Glutamatergic neuron (in vitro differentiated cells): ENCODE measurements at regions not wholly inside any gene's neighbourhood (a gene's known extent, or its start where the extent isn't known, plus 50 kb on each side); places are given as distances from the start of the nearest gene placed in this dataset.

Experiments used
- DNase-seq: peaks from one replicate; pipeline ENCODE4 v3.0.0; 2022
- H3K27ac Mint-ChIP-seq: one replicate; pipeline ENCODE4 v1.8.0; 2020; ENCODE audit warnings: mild to moderate bottlenecking, mixed read lengths, inconsistent platforms; ENCODE audit not compliant: unreplicated experiment
- H3K27me3 Mint-ChIP-seq: one replicate; pipeline ENCODE4 v1.8.0; 2020; ENCODE audit warnings: mild to moderate bottlenecking, moderate library complexity, mixed read lengths, inconsistent platforms; ENCODE audit not compliant: unreplicated experiment
- H3K36me3 Mint-ChIP-seq: one replicate; pipeline ENCODE4 v1.8.0; 2020; ENCODE audit warnings: mild to moderate bottlenecking, mixed read lengths, inconsistent platforms; ENCODE audit not compliant: unreplicated experiment
- H3K4me1 Mint-ChIP-seq: one replicate; pipeline ENCODE4 v1.8.0; 2020; ENCODE audit warnings: mild to moderate bottlenecking, low read depth, mixed read lengths, inconsistent platforms; ENCODE audit not compliant: unreplicated experiment
- H3K4me3 Mint-ChIP-seq: one replicate; pipeline ENCODE4 v1.8.0; 2020; ENCODE audit warnings: mild to moderate bottlenecking, mixed read lengths, inconsistent platforms; ENCODE audit not compliant: unreplicated experiment
- H3K9me3 Mint-ChIP-seq: one replicate; pipeline ENCODE4 v1.8.0; 2020; ENCODE audit warnings: mild to moderate bottlenecking, moderate library complexity, mixed read lengths, inconsistent platforms; ENCODE audit not compliant: unreplicated experiment
- TF ChIP-seq, protein P1 (sequence below): fragments of 200-600 bp; sonication (generic); IDR thresholded peaks from one replicate; pipeline ENCODE4 v1.5.0; 2021; ENCODE audit not compliant: partially characterized antibody, unreplicated experiment

DNA sequence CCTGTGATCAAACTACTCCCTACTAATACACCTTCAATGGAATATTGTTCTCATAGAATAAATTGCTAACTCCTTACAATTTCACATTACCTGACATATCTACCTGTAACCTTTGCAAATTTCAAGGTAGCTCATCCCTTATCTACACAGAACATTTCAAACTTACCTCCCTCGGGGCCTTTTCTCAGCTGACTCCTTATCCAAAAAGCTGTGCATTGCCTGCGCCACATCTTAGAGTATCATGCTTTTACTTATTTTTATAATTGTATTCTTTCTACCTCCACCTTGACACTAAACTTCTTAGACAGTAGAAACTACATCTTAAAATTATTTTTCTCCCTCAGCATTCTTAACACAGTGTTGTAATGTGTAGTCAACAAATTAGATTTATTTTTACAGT, 198.5 kb downstream of the FBXO8 start:
- TF ChIP-seq, protein P1, sequence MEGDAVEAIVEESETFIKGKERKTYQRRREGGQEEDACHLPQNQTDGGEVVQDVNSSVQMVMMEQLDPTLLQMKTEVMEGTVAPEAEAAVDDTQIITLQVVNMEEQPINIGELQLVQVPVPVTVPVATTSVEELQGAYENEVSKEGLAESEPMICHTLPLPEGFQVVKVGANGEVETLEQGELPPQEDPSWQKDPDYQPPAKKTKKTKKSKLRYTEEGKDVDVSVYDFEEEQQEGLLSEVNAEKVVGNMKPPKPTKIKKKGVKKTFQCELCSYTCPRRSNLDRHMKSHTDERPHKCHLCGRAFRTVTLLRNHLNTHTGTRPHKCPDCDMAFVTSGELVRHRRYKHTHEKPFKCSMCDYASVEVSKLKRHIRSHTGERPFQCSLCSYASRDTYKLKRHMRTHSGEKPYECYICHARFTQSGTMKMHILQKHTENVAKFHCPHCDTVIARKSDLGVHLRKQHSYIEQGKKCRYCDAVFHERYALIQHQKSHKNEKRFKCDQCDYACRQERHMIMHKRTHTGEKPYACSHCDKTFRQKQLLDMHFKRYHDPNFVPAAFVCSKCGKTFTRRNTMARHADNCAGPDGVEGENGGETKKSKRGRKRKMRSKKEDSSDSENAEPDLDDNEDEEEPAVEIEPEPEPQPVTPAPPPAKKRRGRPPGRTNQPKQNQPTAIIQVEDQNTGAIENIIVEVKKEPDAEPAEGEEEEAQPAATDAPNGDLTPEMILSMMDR = no peak
- Mint-ChIP-seq H3K9me3 (no peaks in the 10 kb centered on the region), H3K4me1 (peaks cover 4% of the 10 kb centered on the region), H3K27ac (no peak overlapping the region), H3K36me3 (no peaks in the 10 kb centered on the region), H3K27me3 (no peaks in the 10 kb centered on the region), H3K4me3 (no peak overlapping the region)
- DNase-seq = no peak

DNA sequence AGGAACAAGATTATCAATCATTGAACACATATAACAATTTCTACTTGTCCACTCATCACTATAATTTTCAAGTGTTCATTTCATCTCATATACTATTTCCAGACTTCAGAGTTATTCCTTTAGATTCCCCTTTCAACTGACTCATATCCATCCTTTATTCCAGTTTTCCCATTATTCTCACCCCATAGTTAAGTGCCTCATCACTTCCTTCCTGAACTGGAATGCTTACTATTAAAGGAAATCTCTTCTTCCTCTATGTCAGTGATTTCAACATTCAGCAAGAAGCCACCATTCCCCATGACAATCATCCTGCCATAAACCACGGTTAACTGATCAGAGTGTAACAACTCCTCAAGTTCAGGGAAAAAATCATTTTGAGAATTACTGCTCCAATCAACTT, 198.9 kb downstream of the FBXO8 start:
- H3K27ac Mint-ChIP-seq = no peak overlapping the region
- DNase-seq = no peak
- TF ChIP-seq, protein P1 = no peak
- no peaks in the 10 kb centered on the region for H3K36me3 Mint-ChIP-seq
- H3K27me3 Mint-ChIP-seq = no peaks in the 10 kb centered on the region
- no peak overlapping the region for H3K4me3 Mint-ChIP-seq
- peaks cover 4% of the 10 kb centered on the region for H3K4me1 Mint-ChIP-seq
- no peaks in the 10 kb centered on the region for H3K9me3 Mint-ChIP-seq

DNA sequence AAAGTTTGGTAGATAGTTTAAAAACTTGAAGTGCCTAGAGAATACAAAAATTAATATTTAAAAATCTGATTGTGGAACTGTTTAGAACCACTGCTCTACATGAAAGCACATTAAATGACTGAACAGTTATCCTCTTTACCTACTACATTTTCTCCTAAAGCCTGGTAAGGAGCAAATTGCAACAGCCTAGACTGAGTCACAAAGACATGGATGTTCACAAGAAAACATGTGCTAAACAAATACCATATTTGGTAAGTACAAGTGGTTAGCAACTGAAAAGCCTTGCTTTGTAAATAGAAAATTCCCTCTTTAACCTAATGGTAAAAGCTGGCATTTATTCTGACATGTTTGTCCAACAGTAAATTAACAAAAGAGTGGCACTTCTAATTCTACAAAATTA, 203.1 kb downstream of the FBXO8 start:
- Mint-ChIP-seq H3K9me3 (no peaks in the 10 kb centered on the region), H3K27ac (no peak overlapping the region), H3K4me3 (no peak overlapping the region), H3K4me1 (no peaks in the 10 kb centered on the region), H3K36me3 (no peaks in the 10 kb centered on the region), H3K27me3 (no peaks in the 10 kb centered on the region)
- DNase-seq = no peak
- TF ChIP-seq, protein P1 = no peak

DNA sequence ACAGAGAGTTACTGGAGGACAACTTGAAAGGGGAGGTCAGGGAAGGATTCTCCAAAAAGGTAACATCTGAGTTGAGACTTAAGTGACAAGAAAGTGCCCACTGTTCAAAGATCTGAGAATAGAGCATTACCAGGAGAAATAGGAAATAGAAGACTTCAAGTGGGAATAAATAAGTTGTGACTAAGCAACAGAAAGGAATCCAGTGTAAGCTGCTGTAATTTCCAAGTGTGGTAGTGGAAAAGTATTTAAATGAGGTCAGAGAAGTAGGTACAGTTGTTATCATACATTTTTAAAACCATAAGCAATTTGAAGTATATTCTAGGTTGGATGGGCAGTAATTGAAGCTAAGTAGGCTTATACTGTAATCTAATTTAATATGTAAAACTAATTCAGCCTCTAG, 211.9 kb downstream of the FBXO8 start:
- H3K9me3 Mint-ChIP-seq = no peaks in the 10 kb centered on the region
- TF ChIP-seq, protein P1 = no peak

DNA sequence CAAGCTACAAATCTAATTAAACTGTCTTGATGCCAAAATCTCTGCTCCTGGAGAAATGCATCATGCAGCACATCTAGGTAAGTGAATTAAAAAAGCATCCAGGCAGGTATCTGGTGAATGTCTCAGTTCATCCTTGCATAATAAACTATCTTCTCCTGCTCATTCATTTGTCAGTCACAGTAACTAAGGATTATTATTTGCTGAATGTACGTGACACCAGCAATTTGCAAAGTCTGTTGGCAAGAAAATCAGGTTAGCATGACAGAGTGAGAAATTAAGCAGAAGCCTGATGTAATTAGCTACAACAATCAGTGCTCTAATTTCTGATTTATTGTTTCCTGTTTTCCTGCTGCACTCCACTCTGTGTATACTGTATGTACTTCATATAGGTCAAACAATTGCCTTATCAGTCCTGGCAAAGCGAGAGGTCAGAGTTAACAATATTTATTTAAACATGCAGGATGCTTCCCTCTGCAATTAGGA, 213.6 kb downstream of the FBXO8 start:
- TF ChIP-seq, protein P1 = no peak
- no peaks in the 10 kb centered on the region for H3K36me3 Mint-ChIP-seq
- H3K9me3 Mint-ChIP-seq = no peaks in the 10 kb centered on the region
- no peak for DNase-seq
- H3K27me3 Mint-ChIP-seq = peaks cover 4% of the 10 kb centered on the region
- no peak overlapping the region for H3K27ac Mint-ChIP-seq
- no peaks in the 10 kb centered on the region for H3K4me1 Mint-ChIP-seq
- no peak overlapping the region for H3K4me3 Mint-ChIP-seq

More for the DNA sequence above, 211.9 kb downstream of the FBXO8 start:
- DNase-seq = no peak
- no peak overlapping the region for H3K4me3 Mint-ChIP-seq
- no peaks in the 10 kb centered on the region for H3K36me3 Mint-ChIP-seq
- H3K27ac Mint-ChIP-seq = no peak overlapping the region
- no peaks in the 10 kb centered on the region for H3K4me1 Mint-ChIP-seq
- peaks cover 1% of the 10 kb centered on the region for H3K27me3 Mint-ChIP-seq
